ENCODE measurements at regions not wholly inside any gene's neighbourhood (a gene's known extent, or its start where the extent isn't known, plus 50 kb on each side); places are given as distances from the start of the nearest gene placed in this dataset.

GRCh38 chr22:47738472-47739013 is 976.1 kb downstream of the TBC1D22A start:
- Histone ChIP-seq H3K79me2 (ENCODE audit: insufficient read depth, low read length) (no peaks in the 10 kb centered on the region), H4K20me1 (ENCODE audit: low read depth, low read length) (no peaks in the 10 kb centered on the region), H3F3A (ENCODE audit: insufficient read depth) (no peaks in the 10 kb centered on the region), H3K27ac (ENCODE audit: low read depth, low read length) (no peak overlapping the region), H3K4me2 (ENCODE audit: low read depth, low read length, poor library complexity, severe bottlenecking) (no peak overlapping the region), H3K4me3 (ENCODE audit: insufficient read depth, low read length, poor library complexity, severe bottlenecking) (no peak overlapping the region), H3K9me2 (replicated peaks; ENCODE audit: insufficient read depth, low read length) (no peaks in the 10 kb centered on the region), H3K27me3 (ENCODE audit: low read length) (no peaks in the 10 kb centered on the region), H3K36me3 (ENCODE audit: low read length) (no peaks in the 10 kb centered on the region), H3K9me3 (ENCODE audit: insufficient read depth, low read length) (no peaks in the 10 kb centered on the region), H3K9ac (ENCODE audit: low read length) (no peak overlapping the region), H2AFZ (ENCODE audit: low read depth, low read length, severe bottlenecking) (no peak overlapping the region)
- TF ChIP-seq, protein P1, sequence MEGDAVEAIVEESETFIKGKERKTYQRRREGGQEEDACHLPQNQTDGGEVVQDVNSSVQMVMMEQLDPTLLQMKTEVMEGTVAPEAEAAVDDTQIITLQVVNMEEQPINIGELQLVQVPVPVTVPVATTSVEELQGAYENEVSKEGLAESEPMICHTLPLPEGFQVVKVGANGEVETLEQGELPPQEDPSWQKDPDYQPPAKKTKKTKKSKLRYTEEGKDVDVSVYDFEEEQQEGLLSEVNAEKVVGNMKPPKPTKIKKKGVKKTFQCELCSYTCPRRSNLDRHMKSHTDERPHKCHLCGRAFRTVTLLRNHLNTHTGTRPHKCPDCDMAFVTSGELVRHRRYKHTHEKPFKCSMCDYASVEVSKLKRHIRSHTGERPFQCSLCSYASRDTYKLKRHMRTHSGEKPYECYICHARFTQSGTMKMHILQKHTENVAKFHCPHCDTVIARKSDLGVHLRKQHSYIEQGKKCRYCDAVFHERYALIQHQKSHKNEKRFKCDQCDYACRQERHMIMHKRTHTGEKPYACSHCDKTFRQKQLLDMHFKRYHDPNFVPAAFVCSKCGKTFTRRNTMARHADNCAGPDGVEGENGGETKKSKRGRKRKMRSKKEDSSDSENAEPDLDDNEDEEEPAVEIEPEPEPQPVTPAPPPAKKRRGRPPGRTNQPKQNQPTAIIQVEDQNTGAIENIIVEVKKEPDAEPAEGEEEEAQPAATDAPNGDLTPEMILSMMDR (IDR thresholded peaks at IDR 0.05; ENCODE audit: insufficient read depth, low read length, poor library complexity, severe bottlenecking), result no peak

DNA sequence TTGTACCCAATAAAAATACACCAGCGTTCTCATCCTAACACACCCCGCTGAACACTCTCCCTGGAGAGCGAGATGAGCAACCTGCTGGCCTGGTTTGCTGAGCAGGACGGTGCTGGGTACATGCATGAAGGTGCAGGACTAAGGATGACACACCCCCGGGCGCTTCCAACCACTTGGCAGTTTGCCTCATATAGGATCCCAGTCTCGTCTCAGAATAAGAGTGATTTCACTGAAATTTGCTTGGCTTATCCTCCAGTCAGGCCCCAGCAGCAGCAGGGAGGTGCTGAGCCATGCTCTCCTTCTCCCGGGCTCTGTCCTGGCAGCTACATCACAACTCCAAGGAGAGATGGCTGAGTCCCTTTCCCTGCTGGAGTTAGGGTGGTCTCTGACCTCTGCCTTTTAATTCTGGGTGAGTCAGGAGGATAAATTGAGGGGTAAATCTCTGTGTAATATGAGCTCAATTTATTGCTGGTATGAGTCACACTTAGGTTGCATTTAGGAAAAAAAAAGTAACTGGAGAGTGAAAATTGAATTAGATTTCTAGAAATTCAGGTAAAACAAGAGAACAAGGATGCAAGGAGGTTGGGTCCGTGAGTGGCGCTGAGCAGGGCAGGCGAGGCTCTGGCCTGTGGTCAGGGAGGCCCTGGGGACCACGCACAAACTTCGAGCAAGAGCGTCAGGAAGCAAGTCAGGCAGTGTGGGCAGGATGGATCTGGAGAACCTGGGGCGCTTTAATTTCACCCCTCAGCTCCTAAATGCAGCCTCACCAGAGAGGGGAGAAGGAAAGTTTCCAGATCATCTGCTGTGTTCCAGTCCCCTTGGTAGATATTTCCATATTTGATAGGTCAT is 974.0 kb downstream of the TBC1D22A start:
- no peaks in the 10 kb centered on the region for H3K9me2 ChIP-seq (replicated peaks; ENCODE audit: insufficient read depth, low read length)
- no peaks in the 10 kb centered on the region for H3K36me3 ChIP-seq (ENCODE audit: low read length)
- no peak overlapping the region for H2AFZ ChIP-seq (ENCODE audit: low read depth, low read length, severe bottlenecking)
- no peak overlapping the region for H3K4me2 ChIP-seq (ENCODE audit: low read depth, low read length, poor library complexity, severe bottlenecking)
- no peaks in the 10 kb centered on the region for H3K9me3 ChIP-seq (ENCODE audit: insufficient read depth, low read length)
- no peak overlapping the region for H3K9ac ChIP-seq (ENCODE audit: low read length)
- H4K20me1 ChIP-seq (ENCODE audit: low read depth, low read length), result no peaks in the 10 kb centered on the region
- H3K79me2 ChIP-seq (ENCODE audit: insufficient read depth, low read length), result no peaks in the 10 kb centered on the region
- H3K27me3 ChIP-seq (ENCODE audit: low read length), result no peaks in the 10 kb centered on the region
- no peak overlapping the region for H3K27ac ChIP-seq (ENCODE audit: low read depth, low read length)
- no peak overlapping the region for H3K4me3 ChIP-seq (ENCODE audit: insufficient read depth, low read length, poor library complexity, severe bottlenecking)
- no peak for TF ChIP-seq EZH2phosphoT487 (conservative IDR thresholded peaks at IDR 0.05; ENCODE audit: low read length)
- TF ChIP-seq, protein P1 (IDR thresholded peaks at IDR 0.05; ENCODE audit: insufficient read depth, low read length, poor library complexity, severe bottlenecking), result no peak
- H3F3A ChIP-seq (ENCODE audit: insufficient read depth), result no peaks in the 10 kb centered on the region

GRCh38 chr22:47734511-47734910 is 972.1 kb downstream of the TBC1D22A start:
- TF ChIP-seq EZH2phosphoT487 (conservative IDR thresholded peaks at IDR 0.05; ENCODE audit: low read length), result no peak
- TF ChIP-seq, protein P1 (IDR thresholded peaks at IDR 0.05; ENCODE audit: insufficient read depth, low read length, poor library complexity, severe bottlenecking), result no peak
- H3K9ac ChIP-seq (ENCODE audit: low read length), result no peak overlapping the region
- H4K20me1 ChIP-seq (ENCODE audit: low read depth, low read length), result no peaks in the 10 kb centered on the region
- no peaks in the 10 kb centered on the region for H3K79me2 ChIP-seq (ENCODE audit: insufficient read depth, low read length)
- H3K4me3 ChIP-seq (ENCODE audit: insufficient read depth, low read length, poor library complexity, severe bottlenecking), result no peak overlapping the region
- no peaks in the 10 kb centered on the region for H3K9me2 ChIP-seq (replicated peaks; ENCODE audit: insufficient read depth, low read length)
- no peak overlapping the region for H3K27ac ChIP-seq (ENCODE audit: low read depth, low read length)
- no peaks in the 10 kb centered on the region for H3F3A ChIP-seq (ENCODE audit: insufficient read depth)
- H3K9me3 ChIP-seq (ENCODE audit: insufficient read depth, low read length), result no peaks in the 10 kb centered on the region
- no peaks in the 10 kb centered on the region for H3K36me3 ChIP-seq (ENCODE audit: low read length)
- no peaks in the 10 kb centered on the region for H3K27me3 ChIP-seq (ENCODE audit: low read length)
- no peak overlapping the region for H2AFZ ChIP-seq (ENCODE audit: low read depth, low read length, severe bottlenecking)
- no peak overlapping the region for H3K4me2 ChIP-seq (ENCODE audit: low read depth, low read length, poor library complexity, severe bottlenecking)
